IPS-18a (cell line): ENCODE measurements at regions not wholly inside any gene's neighbourhood (a gene's known extent, or its start where the extent isn't known, plus 50 kb on each side); places are given as distances from the start of the nearest gene placed in this dataset.

Source experiments
- H3K27ac ChIP-seq: one replicate; pipeline ENCODE4 v1.5.1; 2013; ENCODE audit warnings: low read length
- H3K27me3 ChIP-seq: one replicate; pipeline ENCODE4 v1.6.1; 2013; ENCODE audit warnings: mild to moderate bottlenecking, low read length; ENCODE audit not compliant: control insufficient read depth, insufficient read depth
- H3K36me3 ChIP-seq: one replicate; pipeline ENCODE4 v1.6.1; 2013; ENCODE audit warnings: low read depth, low read length; ENCODE audit not compliant: control insufficient read depth
- H3K4me1 ChIP-seq: one replicate; pipeline ENCODE4 v1.6.1; 2013; ENCODE audit warnings: low read depth, low read length; ENCODE audit not compliant: control insufficient read depth
- H3K4me3 ChIP-seq: one replicate; pipeline ENCODE4 v1.5.1; 2013; ENCODE audit warnings: low read length
- H3K9ac ChIP-seq: one replicate; pipeline ENCODE4 v1.6.1; 2013; ENCODE audit warnings: mild to moderate bottlenecking, low read length, moderate library complexity
- H3K9me3 ChIP-seq: one replicate; pipeline ENCODE4 v1.6.1; 2013; ENCODE audit warnings: low read depth, low read length; ENCODE audit not compliant: control insufficient read depth

- no peaks in the 10 kb centered on the region for H3K9me3 ChIP-seq
- no peak overlapping the region for H3K4me3 ChIP-seq
- no peaks in the 10 kb centered on the region for H3K27me3 ChIP-seq
- no peak overlapping the region for H3K9ac ChIP-seq
- H3K36me3 ChIP-seq = no peaks in the 10 kb centered on the region
- peaks cover 5% of the 10 kb centered on the region for H3K4me1 ChIP-seq
- no peak overlapping the region for H3K27ac ChIP-seq
Measured at GRCh38 chr15:95874637-95875036, 455.9 kb upstream of the NR2F2 start.

- Histone ChIP-seq H3K27ac (no peak overlapping the region), H3K36me3 (no peaks in the 10 kb centered on the region), H3K4me1 (peaks cover 5% of the 10 kb centered on the region), H3K4me3 (no peak overlapping the region), H3K9ac (no peak overlapping the region), H3K9me3 (no peaks in the 10 kb centered on the region), H3K27me3 (no peaks in the 10 kb centered on the region)
Measured at GRCh38 chr15:95875121-95875643, 455.3 kb upstream of the NR2F2 start.

GRCh38 chr15:95880031-95880570, 450.4 kb upstream of the NR2F2 start:
- Histone ChIP-seq H3K4me1 (peaks cover 13% of the 10 kb centered on the region), H3K27me3 (no peaks in the 10 kb centered on the region), H3K9ac (no peak overlapping the region), H3K27ac (no peak overlapping the region), H3K36me3 (no peaks in the 10 kb centered on the region), H3K4me3 (no peak overlapping the region), H3K9me3 (no peaks in the 10 kb centered on the region)

GRCh38 chr15:95880630-95881029, 449.9 kb upstream of the NR2F2 start:
- Histone ChIP-seq H3K27me3 (no peaks in the 10 kb centered on the region), H3K36me3 (no peaks in the 10 kb centered on the region)

GRCh38 chr15:95883064-95883463, 447.4 kb upstream of the NR2F2 start:
- H3K36me3 ChIP-seq = no peaks in the 10 kb centered on the region
- H3K9ac ChIP-seq = no peak overlapping the region
- peaks cover 13% of the 10 kb centered on the region for H3K4me1 ChIP-seq
- H3K27ac ChIP-seq = no peak overlapping the region
- H3K9me3 ChIP-seq = no peaks in the 10 kb centered on the region
- H3K4me3 ChIP-seq = no peak overlapping the region
- no peaks in the 10 kb centered on the region for H3K27me3 ChIP-seq

More at GRCh38 chr15:95880630-95881029, 449.9 kb upstream of the NR2F2 start:
- H3K4me3 ChIP-seq = no peak overlapping the region
- H3K4me1 ChIP-seq = peaks cover 13% of the 10 kb centered on the region
- no peaks in the 10 kb centered on the region for H3K9me3 ChIP-seq
- H3K27ac ChIP-seq = no peak overlapping the region
- no peak overlapping the region for H3K9ac ChIP-seq

- no peaks in the 10 kb centered on the region for H3K9me3 ChIP-seq
- H3K4me3 ChIP-seq = no peak overlapping the region
- H3K27ac ChIP-seq = no peak overlapping the region
- H3K4me1 ChIP-seq = peaks cover 13% of the 10 kb centered on the region
- no peaks in the 10 kb centered on the region for H3K27me3 ChIP-seq
- H3K36me3 ChIP-seq = no peaks in the 10 kb centered on the region
- no peak overlapping the region for H3K9ac ChIP-seq
Measured at GRCh38 chr15:95884276-95884675, 446.2 kb upstream of the NR2F2 start.

- H3K4me1 ChIP-seq = peaks cover 13% of the 10 kb centered on the region
Measured at GRCh38 chr15:95887666-95888390, 442.7 kb upstream of the NR2F2 start.

GRCh38 chr15:95888762-95889161, 441.7 kb upstream of the NR2F2 start:
- no peaks in the 10 kb centered on the region for H3K27me3 ChIP-seq
- H3K9me3 ChIP-seq = no peaks in the 10 kb centered on the region
- H3K9ac ChIP-seq = no peak overlapping the region
- H3K36me3 ChIP-seq = no peaks in the 10 kb centered on the region
- H3K4me1 ChIP-seq = peaks cover 7% of the 10 kb centered on the region
- H3K27ac ChIP-seq = no peak overlapping the region
- H3K4me3 ChIP-seq = no peak overlapping the region

More at GRCh38 chr15:95887666-95888390, 442.7 kb upstream of the NR2F2 start:
- H3K27me3 ChIP-seq = no peaks in the 10 kb centered on the region
- no peak overlapping the region for H3K27ac ChIP-seq
- H3K36me3 ChIP-seq = no peaks in the 10 kb centered on the region
- no peak overlapping the region for H3K4me3 ChIP-seq
- H3K9ac ChIP-seq = no peak overlapping the region
- H3K9me3 ChIP-seq = no peaks in the 10 kb centered on the region

GRCh38 chr15:95894407-95894956, 436.0 kb upstream of the NR2F2 start:
- no peak overlapping the region for H3K9ac ChIP-seq
- no peak overlapping the region for H3K27ac ChIP-seq
- H3K36me3 ChIP-seq = no peaks in the 10 kb centered on the region
- no peaks in the 10 kb centered on the region for H3K27me3 ChIP-seq
- H3K4me3 ChIP-seq = no peak overlapping the region
- H3K9me3 ChIP-seq = no peaks in the 10 kb centered on the region
- no peaks in the 10 kb centered on the region for H3K4me1 ChIP-seq

GRCh38 chr15:95895508-95895907, 435.0 kb upstream of the NR2F2 start:
- no peak overlapping the region for H3K4me3 ChIP-seq
- H3K4me1 ChIP-seq = no peaks in the 10 kb centered on the region
- H3K36me3 ChIP-seq = no peaks in the 10 kb centered on the region
- no peaks in the 10 kb centered on the region for H3K9me3 ChIP-seq
- no peak overlapping the region for H3K27ac ChIP-seq
- no peaks in the 10 kb centered on the region for H3K27me3 ChIP-seq
- H3K9ac ChIP-seq = no peak overlapping the region

- Histone ChIP-seq H3K27ac (no peak overlapping the region), H3K27me3 (no peaks in the 10 kb centered on the region), H3K4me1 (no peaks in the 10 kb centered on the region), H3K36me3 (no peaks in the 10 kb centered on the region), H3K4me3 (no peak overlapping the region), H3K9me3 (no peaks in the 10 kb centered on the region), H3K9ac (no peak overlapping the region)
Measured at GRCh38 chr15:95897651-95898050, 432.8 kb upstream of the NR2F2 start.
